ENCODE measurements at regions not wholly inside any gene's neighbourhood (a gene's known extent, or its start where the extent isn't known, plus 50 kb on each side); places are given as distances from the start of the nearest gene placed in this dataset.

DNA sequence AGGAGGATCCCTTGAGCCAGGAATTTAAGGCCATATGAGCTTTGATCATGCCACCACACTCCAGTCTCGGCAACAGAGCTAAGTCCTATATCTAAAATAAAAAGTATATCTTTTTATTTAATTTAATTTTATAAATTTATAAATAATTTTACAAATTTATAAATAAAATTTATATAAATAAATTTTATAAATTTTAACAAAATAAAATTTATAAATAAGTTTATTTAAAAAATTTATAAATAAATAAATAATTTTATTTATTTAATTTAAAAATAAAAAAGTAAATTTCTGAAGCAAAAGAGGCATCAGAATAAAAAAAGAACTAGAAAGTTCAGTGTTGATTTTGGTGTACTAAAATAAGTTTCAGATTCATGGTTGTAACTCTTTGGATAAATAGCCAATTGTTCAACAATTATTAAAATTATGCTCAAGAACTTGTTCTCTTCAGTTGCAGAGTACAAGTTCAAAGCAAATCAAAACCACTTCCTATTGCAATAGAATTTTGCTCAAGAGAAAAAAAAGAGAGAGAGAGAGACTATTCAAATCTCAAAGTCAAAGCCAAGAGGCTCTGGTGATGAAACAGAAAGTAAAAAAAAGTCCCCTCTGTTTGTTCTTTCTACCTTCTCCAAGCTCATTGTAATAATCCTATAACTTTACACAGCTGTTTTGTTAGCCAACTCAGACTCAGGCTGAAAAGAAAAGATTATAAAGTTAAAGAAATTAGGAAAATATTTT lies 547.5 kb upstream of the ADGRB3 start (continued):
- TF ChIP-seq, protein P1, sequence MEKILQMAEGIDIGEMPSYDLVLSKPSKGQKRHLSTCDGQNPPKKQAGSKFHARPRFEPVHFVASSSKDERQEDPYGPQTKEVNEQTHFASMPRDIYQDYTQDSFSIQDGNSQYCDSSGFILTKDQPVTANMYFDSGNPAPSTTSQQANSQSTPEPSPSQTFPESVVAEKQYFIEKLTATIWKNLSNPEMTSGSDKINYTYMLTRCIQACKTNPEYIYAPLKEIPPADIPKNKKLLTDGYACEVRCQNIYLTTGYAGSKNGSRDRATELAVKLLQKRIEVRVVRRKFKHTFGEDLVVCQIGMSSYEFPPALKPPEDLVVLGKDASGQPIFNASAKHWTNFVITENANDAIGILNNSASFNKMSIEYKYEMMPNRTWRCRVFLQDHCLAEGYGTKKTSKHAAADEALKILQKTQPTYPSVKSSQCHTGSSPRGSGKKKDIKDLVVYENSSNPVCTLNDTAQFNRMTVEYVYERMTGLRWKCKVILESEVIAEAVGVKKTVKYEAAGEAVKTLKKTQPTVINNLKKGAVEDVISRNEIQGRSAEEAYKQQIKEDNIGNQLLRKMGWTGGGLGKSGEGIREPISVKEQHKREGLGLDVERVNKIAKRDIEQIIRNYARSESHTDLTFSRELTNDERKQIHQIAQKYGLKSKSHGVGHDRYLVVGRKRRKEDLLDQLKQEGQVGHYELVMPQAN (conservative IDR thresholded peaks at IDR 0.05) = no peak
- TF ChIP-seq NFIC (IDR thresholded peaks at IDR 0.05; ENCODE audit: low read depth, low read length) = peak; percentile 70; the same call in 1 of the 2 replicates
- TF ChIP-seq RCOR1 (conservative IDR thresholded peaks at IDR 0.05; ENCODE audit: low read depth, low read length) = no peak
- no peak for TF ChIP-seq POLR2AphosphoS2 (IDR thresholded peaks at IDR 0.05; ENCODE audit: low read depth, low read length)
- TF ChIP-seq, protein P2, sequence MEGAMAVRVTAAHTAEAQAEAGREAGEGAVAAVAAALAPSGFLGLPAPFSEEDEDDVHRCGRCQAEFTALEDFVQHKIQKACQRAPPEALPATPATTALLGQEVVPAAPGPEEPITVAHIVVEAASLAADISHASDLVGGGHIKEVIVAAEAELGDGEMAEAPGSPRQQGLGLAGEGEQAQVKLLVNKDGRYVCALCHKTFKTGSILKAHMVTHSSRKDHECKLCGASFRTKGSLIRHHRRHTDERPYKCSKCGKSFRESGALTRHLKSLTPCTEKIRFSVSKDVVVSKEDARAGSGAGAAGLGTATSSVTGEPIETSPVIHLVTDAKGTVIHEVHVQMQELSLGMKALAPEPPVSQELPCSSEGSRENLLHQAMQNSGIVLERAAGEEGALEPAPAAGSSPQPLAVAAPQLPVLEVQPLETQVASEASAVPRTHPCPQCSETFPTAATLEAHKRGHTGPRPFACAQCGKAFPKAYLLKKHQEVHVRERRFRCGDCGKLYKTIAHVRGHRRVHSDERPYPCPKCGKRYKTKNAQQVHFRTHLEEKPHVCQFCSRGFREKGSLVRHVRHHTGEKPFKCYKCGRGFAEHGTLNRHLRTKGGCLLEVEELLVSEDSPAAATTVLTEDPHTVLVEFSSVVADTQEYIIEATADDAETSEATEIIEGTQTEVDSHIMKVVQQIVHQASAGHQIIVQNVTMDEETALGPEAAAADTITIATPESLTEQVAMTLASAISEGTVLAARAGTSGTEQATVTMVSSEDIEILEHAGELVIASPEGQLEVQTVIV (IDR thresholded peaks at IDR 0.05; ENCODE audit: borderline replicate concordance, partially characterized antibody) = no peak
- TF ChIP-seq POLR2AphosphoS5 (IDR thresholded peaks at IDR 0.05; ENCODE audit: low read length) = no peak
- no peak for TF ChIP-seq PAX8 (IDR thresholded peaks at IDR 0.05)
- no peak for TF ChIP-seq YY1 (IDR thresholded peaks at IDR 0.05; ENCODE audit: low read depth, low read length)
- no peak for TF ChIP-seq STAT3 (IDR thresholded peaks at IDR 0.05; ENCODE audit: low read depth, low read length)
- TF ChIP-seq RFX5 (IDR thresholded peaks at IDR 0.05; ENCODE audit: low read depth, low read length) = no peak
- TF ChIP-seq YBX1 (IDR thresholded peaks at IDR 0.05) = no peak
- no peak for TF ChIP-seq KLF5 (IDR thresholded peaks at IDR 0.05; ENCODE audit: partially characterized antibody)
- TF ChIP-seq EED (IDR thresholded peaks at IDR 0.05; ENCODE audit: low read depth) = no peak
- TF ChIP-seq IKZF1 (conservative IDR thresholded peaks at IDR 0.05) = no peak
- no peak for TF ChIP-seq ASH2L (IDR thresholded peaks at IDR 0.05; ENCODE audit: borderline replicate concordance, low read depth)
- peak; percentile 19; the same call in 1 of the 2 replicates for TF ChIP-seq CREM (IDR thresholded peaks at IDR 0.05; ENCODE audit: low read depth)
- TF ChIP-seq CHD1 (IDR thresholded peaks at IDR 0.05; ENCODE audit: low read depth, low read length) = no peak
- TF ChIP-seq MTA3 (IDR thresholded peaks at IDR 0.05; ENCODE audit: borderline replicate concordance, low read length) = no peak
- TF ChIP-seq, protein P3, sequence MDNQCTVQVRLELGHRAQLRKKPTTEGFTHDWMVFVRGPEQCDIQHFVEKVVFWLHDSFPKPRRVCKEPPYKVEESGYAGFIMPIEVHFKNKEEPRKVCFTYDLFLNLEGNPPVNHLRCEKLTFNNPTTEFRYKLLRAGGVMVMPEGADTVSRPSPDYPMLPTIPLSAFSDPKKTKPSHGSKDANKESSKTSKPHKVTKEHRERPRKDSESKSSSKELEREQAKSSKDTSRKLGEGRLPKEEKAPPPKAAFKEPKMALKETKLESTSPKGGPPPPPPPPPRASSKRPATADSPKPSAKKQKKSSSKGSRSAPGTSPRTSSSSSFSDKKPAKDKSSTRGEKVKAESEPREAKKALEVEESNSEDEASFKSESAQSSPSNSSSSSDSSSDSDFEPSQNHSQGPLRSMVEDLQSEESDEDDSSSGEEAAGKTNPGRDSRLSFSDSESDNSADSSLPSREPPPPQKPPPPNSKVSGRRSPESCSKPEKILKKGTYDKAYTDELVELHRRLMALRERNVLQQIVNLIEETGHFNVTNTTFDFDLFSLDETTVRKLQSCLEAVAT (IDR thresholded peaks at IDR 0.05) = no peak
- no peak for TF ChIP-seq SIN3A (IDR thresholded peaks at IDR 0.05; ENCODE audit: low read depth, low read length)
- TF ChIP-seq, protein P4, sequence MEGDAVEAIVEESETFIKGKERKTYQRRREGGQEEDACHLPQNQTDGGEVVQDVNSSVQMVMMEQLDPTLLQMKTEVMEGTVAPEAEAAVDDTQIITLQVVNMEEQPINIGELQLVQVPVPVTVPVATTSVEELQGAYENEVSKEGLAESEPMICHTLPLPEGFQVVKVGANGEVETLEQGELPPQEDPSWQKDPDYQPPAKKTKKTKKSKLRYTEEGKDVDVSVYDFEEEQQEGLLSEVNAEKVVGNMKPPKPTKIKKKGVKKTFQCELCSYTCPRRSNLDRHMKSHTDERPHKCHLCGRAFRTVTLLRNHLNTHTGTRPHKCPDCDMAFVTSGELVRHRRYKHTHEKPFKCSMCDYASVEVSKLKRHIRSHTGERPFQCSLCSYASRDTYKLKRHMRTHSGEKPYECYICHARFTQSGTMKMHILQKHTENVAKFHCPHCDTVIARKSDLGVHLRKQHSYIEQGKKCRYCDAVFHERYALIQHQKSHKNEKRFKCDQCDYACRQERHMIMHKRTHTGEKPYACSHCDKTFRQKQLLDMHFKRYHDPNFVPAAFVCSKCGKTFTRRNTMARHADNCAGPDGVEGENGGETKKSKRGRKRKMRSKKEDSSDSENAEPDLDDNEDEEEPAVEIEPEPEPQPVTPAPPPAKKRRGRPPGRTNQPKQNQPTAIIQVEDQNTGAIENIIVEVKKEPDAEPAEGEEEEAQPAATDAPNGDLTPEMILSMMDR (IDR thresholded peaks at IDR 0.05 in 2 of 3, conservative IDR thresholded peaks at IDR 0.05 in 1 of 3; ENCODE audit: control insufficient read depth in 2 of 3, extremely low read depth in 1 of 3, insufficient read depth in 1 of 3, low read depth in 3 of 3, low read length in 3 of 3) = no peak
- peak; percentile 87 for TF ChIP-seq ZNF384 (IDR thresholded peaks at IDR 0.05; ENCODE audit: borderline replicate concordance, low read depth, low read length)
- no peak for TF ChIP-seq NFYA (IDR thresholded peaks at IDR 0.05; ENCODE audit: borderline replicate concordance, low read depth, low read length)
- TF ChIP-seq RUNX3 (IDR thresholded peaks at IDR 0.05; ENCODE audit: low read length) = peak; percentile 84
- peak; percentile 42; the same call in 1 of the 3 replicates for TF ChIP-seq POU2F2 (IDR thresholded peaks at IDR 0.05; ENCODE audit: borderline replicate concordance, low read depth, low read length)
